Ascending aorta (tissue), 2 donors: ENCODE measurements at regions not wholly inside any gene's neighbourhood (a gene's known extent, or its start where the extent isn't known, plus 50 kb on each side); places are given as distances from the start of the nearest gene placed in this dataset.

ENCODE experiments used
- DNase-seq, 2 donors: peaks; one replicate each; pipeline ENCODE4 v3.0.0-alpha.2; 2019; ENCODE audit warnings: low spot score in 2 of 2
- H3K27ac ChIP-seq, 2 donors: fragments of 200-600 bp; sonication (generic); one replicate each; pipeline ENCODE4 v1.5.1; 2016 to 2017; ENCODE audit warnings: mild to moderate bottlenecking in 1 of 2
- H3K27me3 ChIP-seq: fragments of 200-600 bp; sonication (generic); one replicate; pipeline ENCODE4 v1.5.1; 2017
- H3K36me3 ChIP-seq, 2 donors: fragments of 200-600 bp; sonication (generic); one replicate each; pipeline ENCODE4 v1.5.1; 2016
- H3K4me1 ChIP-seq, 2 donors: fragments of 200-600 bp; sonication (generic); one replicate each; pipeline ENCODE4 v1.5.1; 2016 to 2017; ENCODE audit warnings: mild to moderate bottlenecking in 1 of 2
- H3K4me3 ChIP-seq, 2 donors: fragments of 200-600 bp; sonication (generic); one replicate each; pipeline ENCODE4 v1.5.1; 2016 to 2017; ENCODE audit warnings: mild to moderate bottlenecking in 1 of 2
- H3K9me3 ChIP-seq, 2 donors: fragments of 200-600 bp; sonication (generic); one replicate each; pipeline ENCODE4 v1.5.1; 2016
- CTCF ChIP-seq, 3 experiments: fragments of 200-600 bp in 2 of 3; fragments of 450-650 bp in 1 of 3; sonication (generic) in 2 of 3; IDR thresholded peaks; one replicate each; pipeline ENCODE4 v1.5.1; 2016 to 2019; ENCODE audit warnings: antibody characterized with exemption in 3 of 3, mild to moderate bottlenecking in 1 of 3, moderate library complexity in 1 of 3
- intact Hi-C: fragments of 100-400 bp; cut with DNase I; formaldehyde crosslinking; loops from one replicate; pipeline ENCODE4 v1.15.1; 2023

GRCh38 chr1:234960722-234961455, 167.7 kb downstream of the TOMM20 start:
- Histone ChIP-seq H3K27me3 (no peaks in the 10 kb centered on the region), H3K9me3 (no peaks in the 10 kb centered on the region), H3K27ac (peak overlapping the region; percentile 81 to 85), H3K4me3 (no peak overlapping the region), H3K4me1 (peaks cover 19 to 51% of the 10 kb centered on the region in 2 donors), H3K36me3 (no peaks in the 10 kb centered on the region)
- intact Hi-C loops, result no loop called here
- TF ChIP-seq CTCF (IDR thresholded peaks at IDR 0.05), result no peak
- peak in 1 of 2 donors; percentile 62 for DNase-seq

GRCh38 chr1:234958706-234959657, 169.7 kb downstream of the TOMM20 start:
- Histone ChIP-seq H3K9me3 (no peaks in the 10 kb centered on the region), H3K27ac (peak overlapping the region; percentile 49 to 59), H3K27me3 (no peaks in the 10 kb centered on the region), H3K4me3 (no peak overlapping the region), H3K4me1 (peaks cover 19 to 41% of the 10 kb centered on the region in 2 donors), H3K36me3 (no peaks in the 10 kb centered on the region)
- TF ChIP-seq CTCF (IDR thresholded peaks at IDR 0.05), result no peak
- DNase-seq, result peak in 1 of 2 donors; percentile 55
- intact Hi-C loops, result no loop called here

- Histone ChIP-seq H3K4me3 (no peak overlapping the region), H3K36me3 (no peaks in the 10 kb centered on the region), H3K4me1 (peaks cover 12 to 33% of the 10 kb centered on the region in 2 donors), H3K27me3 (no peaks in the 10 kb centered on the region), H3K9me3 (no peaks in the 10 kb centered on the region), H3K27ac (peak overlapping the region; percentile 49 to 59)
- DNase-seq, result peak in 1 of 2 donors; percentile 64
- no peak for TF ChIP-seq CTCF (IDR thresholded peaks at IDR 0.05)
- intact Hi-C loops, result no loop called here
These were observed 170.5 kb downstream of the TOMM20 start for GRCh38 chr1:234958066-234958705.

GRCh38 chr1:234957330-234958065, 171.1 kb downstream of the TOMM20 start:
- peak overlapping the region; percentile 49 to 59 for H3K27ac ChIP-seq
- no peak for TF ChIP-seq CTCF (IDR thresholded peaks at IDR 0.05)
- H3K27me3 ChIP-seq, result no peaks in the 10 kb centered on the region
- H3K4me1 ChIP-seq, result peaks cover 12 to 30% of the 10 kb centered on the region in 2 donors
- no peak overlapping the region for H3K4me3 ChIP-seq
- intact Hi-C loops, result no loop called here
- peak in 1 of 2 donors; percentile 52 for DNase-seq
- no peaks in the 10 kb centered on the region for H3K9me3 ChIP-seq
- no peaks in the 10 kb centered on the region for H3K36me3 ChIP-seq

GRCh38 chr1:234956821-234957329, 171.8 kb downstream of the TOMM20 start:
- TF ChIP-seq CTCF (IDR thresholded peaks at IDR 0.05), result no peak
- no peaks in the 10 kb centered on the region for H3K27me3 ChIP-seq
- H3K4me3 ChIP-seq, result no peak overlapping the region
- no peaks in the 10 kb centered on the region for H3K9me3 ChIP-seq
- intact Hi-C loops, result no loop called here
- H3K27ac ChIP-seq, result peak overlapping the region; percentile 8 to 59
- peak in 1 of 2 donors; percentile 58 for DNase-seq
- peaks cover 10 to 24% of the 10 kb centered on the region in 2 donors for H3K4me1 ChIP-seq
- no peaks in the 10 kb centered on the region for H3K36me3 ChIP-seq
